Neural cell (in vitro differentiated cells): ENCODE measurements at regions not wholly inside any gene's neighbourhood (a gene's known extent, or its start where the extent isn't known, plus 50 kb on each side); places are given as distances from the start of the nearest gene placed in this dataset.
"Not testable (repeated sequence)": the region's sequence is repeated elsewhere in the genome, so short reads cannot be mapped to it uniquely, and the experiment has no call there.

Source experiments
- EP300 ChIP-seq: fragments of 450-650 bp; conservative IDR thresholded peaks from 2 replicates; pipeline ENCODE4 v1.6.1; 2014; ENCODE audit warnings: antibody characterized with exemption, mild to moderate bottlenecking, moderate library complexity; ENCODE audit not compliant: poor library complexity, severe bottlenecking
- EZH2 ChIP-seq: fragments of 200-600, 300-800 bp; shearing (Covaris generic), sonication (generic); IDR thresholded peaks from 2 replicates; pipeline ENCODE4 v1.6.1; 2014; ENCODE audit warnings: antibody characterized with exemption, low read length, borderline replicate concordance, mild to moderate bottlenecking; ENCODE audit not compliant: insufficient read depth, poor library complexity, severe bottlenecking
- TF ChIP-seq, protein P1 (sequence below): fragments of 450-650 bp; IDR thresholded peaks from 2 replicates; pipeline ENCODE4 v1.5.1; 2014; ENCODE audit warnings: antibody characterized with exemption, mild to moderate bottlenecking, moderate library complexity; ENCODE audit not compliant: poor library complexity, severe bottlenecking

DNA sequence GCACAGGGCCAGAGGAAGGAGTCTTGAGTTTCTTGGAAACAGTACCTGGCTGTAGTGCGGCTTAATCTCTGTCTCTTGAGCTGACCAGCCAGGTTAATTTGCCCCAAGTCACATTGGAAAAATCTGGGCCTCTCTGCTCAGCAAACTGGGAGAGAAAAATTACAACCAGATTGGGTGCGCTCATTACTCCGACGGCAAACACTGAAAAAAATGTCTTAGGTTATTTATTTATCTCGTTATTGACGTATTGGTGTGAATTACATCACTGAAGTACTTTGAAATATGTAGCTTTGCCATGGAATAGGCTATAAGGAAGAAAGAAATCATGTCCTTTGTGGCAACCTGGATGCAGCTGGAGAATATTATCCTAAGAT is 139.7 kb upstream of the TPTE start:
- TF ChIP-seq, protein P1, sequence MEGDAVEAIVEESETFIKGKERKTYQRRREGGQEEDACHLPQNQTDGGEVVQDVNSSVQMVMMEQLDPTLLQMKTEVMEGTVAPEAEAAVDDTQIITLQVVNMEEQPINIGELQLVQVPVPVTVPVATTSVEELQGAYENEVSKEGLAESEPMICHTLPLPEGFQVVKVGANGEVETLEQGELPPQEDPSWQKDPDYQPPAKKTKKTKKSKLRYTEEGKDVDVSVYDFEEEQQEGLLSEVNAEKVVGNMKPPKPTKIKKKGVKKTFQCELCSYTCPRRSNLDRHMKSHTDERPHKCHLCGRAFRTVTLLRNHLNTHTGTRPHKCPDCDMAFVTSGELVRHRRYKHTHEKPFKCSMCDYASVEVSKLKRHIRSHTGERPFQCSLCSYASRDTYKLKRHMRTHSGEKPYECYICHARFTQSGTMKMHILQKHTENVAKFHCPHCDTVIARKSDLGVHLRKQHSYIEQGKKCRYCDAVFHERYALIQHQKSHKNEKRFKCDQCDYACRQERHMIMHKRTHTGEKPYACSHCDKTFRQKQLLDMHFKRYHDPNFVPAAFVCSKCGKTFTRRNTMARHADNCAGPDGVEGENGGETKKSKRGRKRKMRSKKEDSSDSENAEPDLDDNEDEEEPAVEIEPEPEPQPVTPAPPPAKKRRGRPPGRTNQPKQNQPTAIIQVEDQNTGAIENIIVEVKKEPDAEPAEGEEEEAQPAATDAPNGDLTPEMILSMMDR: not testable (repeated sequence)
- not testable (repeated sequence) for TF ChIP-seq EP300, EZH2
